Stimulated activated CD4-positive, alpha-beta T cell treated with anti-CD3 and anti-CD28 coated beads, TNF-alpha, amount 100 ng/mL, for 48 hours (primary cell): ENCODE measurements at regions not wholly inside any gene's neighbourhood (a gene's known extent, or its start where the extent isn't known, plus 50 kb on each side); places are given as distances from the start of the nearest gene placed in this dataset.

ENCODE experiments used
- DNase-seq, 3 donors: peaks; one replicate each; pipeline ENCODE4 v3.0.0-alpha.2; 2020; ENCODE audit warnings: low read depth in 3 of 3

DNA sequence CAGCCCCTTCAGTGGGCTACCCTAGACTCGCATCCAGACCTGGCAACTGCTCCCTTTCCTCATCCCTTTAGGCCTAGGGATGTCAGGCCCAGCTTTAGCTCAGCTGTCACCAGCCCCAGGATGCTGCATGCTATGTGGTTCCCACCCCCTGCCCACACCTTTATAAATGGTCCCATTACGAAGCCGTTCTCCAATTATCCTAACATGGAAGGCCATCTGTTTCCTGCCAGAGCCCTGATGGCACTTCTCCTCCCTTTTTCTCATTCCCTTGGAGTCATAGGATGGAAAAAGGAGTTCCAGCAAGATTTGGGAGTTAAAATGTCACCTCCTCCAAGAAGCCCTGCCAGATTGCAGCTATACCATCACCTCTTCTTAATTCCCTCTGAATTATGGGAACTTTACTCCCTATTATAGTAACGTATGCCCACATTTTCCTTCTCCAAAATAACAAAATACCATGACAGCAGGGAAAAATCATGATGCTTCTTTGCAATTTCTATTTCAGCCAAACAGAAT lies 205.0 kb upstream of the GRIK3 start:
- no peak for DNase-seq

DNA sequence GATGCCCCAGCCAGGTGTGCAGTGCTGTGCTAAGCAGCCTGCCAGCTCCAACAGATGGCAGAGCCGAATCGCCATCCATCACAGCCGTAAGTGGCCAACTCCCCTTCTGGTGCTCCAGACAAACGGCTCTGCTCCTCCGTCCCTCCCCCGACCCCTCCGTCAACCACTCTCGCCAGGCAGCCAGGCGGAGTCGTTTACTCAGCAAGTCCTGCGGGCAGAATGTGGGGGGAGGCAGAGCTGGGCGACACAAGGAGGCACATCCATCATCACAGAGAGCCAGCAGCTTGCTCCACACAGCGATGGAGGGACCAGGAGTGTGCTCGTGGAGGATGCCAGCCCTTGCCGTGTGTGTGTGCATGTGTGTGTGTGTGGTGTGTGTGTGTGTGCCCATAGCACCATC lies 206.6 kb upstream of the GRIK3 start:
- DNase-seq, result no peak

DNA sequence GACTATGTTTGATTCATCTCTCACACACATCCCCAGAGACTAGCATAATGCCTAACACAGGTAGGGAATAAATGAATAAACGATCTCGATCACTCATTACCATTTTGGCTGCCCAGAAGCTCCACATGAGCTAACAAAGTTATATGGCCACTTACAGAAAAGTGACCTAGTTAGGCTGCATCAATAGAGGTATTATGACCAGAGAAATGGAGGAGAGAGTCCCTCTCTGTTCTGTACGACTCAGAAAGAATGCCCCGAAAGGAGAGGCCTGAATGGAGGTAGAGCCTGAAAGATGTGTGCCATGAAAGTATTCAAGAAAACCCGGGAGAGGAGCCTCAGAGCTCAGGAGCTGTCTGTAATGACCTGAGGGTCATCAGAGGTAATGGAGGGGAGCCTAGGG lies 208.2 kb upstream of the GRIK3 start:
- no peak for DNase-seq

DNA sequence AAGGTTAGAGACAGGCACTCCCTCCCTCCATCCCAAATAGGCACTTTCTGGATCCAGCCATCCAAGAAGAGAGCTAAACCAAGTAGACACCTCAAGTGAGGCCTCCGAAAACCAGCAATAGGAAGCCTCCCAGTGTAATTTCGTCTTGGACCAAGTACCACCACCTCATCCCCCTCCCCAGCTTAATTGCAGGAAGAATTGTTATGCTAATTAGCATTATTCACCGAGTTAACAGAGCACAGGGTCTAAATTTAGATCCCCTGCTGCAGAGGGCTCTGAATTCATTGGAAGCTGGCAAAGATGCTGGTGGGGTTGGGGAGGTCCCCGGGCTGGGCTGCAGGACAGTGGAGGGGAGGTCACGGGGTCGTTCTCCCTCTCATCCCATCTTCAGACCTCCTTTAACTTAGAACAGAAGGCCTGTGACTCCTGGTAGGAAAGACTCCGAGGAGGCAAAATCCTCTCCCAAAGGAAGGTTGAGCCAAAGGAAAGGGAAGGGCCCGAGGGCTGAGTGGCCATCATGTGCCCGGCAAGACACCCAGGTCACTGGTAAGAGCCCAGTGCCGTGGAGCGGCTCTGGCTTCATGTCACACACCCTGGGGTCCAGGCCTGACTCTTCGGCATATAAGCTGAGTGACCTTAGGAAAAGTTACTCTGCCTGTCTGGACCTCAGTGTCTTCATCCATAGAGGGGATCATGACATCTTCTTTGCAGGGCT lies 209.2 kb upstream of the GRIK3 start:
- no peak for DNase-seq

DNA sequence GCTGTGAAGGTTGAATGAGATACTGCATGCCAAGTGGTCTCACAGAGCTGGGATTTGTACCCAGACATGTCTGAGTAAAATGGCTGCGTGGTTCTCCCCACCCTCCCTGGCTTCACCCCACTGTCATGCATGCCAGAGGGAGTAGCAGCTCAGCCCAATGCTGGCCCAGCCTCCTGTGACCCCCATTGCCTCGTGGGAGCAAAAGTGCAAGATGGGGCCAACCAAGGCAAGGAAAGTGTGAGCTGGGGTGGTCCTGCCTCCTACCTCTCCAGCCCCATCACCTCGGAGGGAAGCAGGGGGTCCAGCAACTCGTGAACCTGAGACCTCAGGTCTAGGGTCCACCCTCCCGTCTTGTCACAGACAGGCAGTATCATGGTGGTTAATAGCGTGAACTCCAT lies 209.8 kb upstream of the GRIK3 start:
- DNase-seq, result no peak

DNA sequence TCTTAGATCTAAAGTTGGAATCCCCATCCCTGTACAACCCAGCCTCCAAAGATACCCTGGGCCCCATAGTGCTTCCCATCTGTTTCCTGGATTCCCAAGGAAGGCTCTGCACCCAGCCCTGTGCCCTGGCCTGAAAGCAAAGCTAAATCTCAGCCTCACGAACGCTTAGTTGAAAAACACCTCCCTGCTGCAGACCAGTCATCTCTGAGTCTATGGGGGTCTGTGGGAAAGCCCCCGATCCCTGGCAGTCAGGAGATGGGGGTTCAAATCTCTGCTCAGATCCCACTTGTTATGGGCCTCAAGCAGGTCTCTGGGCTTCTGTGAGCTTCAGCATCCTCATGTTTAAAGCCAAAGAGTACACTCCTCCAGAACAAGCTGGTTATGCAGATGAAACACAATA lies 210.5 kb upstream of the GRIK3 start:
- no peak for DNase-seq

DNA sequence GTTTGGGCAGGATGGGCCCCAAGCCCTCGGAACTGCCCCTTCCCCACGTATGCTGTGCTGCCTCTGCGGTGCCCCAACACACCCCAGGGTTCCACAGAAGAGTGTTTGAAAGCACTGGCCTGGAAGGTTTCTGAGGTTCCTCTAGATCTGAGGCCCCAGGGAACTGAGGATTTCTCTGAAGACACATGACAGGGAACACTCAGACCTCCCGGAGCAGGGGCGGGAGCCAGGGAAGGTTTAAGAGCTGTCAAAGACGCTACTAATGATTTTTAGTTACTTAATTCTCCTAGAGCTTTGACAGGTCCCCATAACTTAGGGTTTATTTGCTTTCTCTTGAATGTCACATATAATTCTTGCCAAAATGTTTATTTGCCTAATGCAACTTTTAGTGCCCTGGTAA lies 212.3 kb upstream of the GRIK3 start:
- DNase-seq, result no peak

DNA sequence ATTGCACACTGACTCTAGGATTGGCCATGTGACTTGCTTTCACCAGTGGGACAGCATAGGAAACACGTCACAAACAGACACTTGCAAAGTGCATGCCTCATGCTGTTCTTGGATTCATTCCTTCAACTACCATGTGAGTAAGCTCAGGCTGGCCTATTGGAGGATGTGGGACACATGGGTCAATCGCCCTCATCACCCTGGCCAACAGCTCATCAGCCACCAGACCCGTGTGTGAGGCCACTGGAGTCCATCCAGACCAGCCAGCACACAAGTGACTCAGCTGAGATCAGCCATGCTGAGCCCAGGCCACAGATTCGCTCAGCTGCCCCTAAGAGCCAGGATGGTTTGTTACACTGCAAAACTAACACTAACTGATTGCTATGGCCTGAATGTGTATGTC lies 216.1 kb upstream of the GRIK3 start:
- no peak for DNase-seq

DNA sequence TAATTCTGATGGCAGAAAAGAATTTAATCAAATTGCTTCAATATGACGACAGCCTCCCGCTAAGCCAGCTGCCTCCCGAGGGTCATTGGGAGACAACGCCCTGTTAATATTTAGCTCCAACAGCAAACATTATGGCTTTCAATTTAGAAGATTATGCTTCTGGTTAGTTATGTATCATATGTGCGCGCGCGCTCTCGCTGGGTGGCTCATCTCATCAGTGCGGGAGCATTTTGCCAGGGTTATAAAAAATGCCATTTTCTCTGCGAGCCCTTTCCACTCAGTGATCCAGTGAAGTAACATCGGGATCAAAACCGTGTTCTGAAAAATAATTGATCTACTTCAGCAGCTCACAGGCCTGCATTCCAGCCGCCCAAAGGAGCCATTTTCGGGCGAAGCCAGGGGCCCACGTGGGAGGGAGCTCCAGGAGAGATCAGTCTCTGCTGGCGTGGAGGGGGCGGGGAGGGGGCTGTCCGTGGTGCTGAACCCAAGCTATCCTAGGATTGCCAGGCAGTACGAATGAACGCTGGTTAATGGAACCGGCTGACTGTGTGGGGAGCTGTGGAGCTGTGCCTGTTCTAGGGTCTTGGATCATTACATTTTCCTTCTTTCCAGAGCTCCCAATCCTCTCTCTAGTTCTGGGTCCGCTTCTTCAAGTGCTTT lies 219.1 kb upstream of the ZC3H12A start:
- peak in 1 of 3 donors; percentile 3 for DNase-seq

DNA sequence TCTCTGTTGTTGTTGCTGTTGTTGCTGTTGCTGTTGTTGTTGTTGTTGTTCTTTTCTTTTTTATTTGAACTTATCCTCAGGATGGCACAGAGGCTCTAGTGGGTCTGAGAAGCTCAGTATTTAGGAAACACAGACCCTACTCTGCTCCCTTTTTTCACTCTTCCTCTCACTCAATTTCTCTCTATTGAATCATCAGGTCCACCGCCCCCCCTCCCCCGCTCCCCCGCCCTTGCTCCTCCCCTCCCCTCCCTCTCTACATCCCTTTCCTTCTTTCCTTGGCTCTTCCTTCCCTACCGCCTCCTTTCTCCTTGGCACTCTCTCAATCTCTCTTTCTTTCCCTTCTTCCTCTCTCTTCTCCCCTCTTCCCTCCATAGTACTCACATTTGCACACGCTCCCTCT lies 218.5 kb upstream of the ZC3H12A start:
- DNase-seq, result no peak

DNA sequence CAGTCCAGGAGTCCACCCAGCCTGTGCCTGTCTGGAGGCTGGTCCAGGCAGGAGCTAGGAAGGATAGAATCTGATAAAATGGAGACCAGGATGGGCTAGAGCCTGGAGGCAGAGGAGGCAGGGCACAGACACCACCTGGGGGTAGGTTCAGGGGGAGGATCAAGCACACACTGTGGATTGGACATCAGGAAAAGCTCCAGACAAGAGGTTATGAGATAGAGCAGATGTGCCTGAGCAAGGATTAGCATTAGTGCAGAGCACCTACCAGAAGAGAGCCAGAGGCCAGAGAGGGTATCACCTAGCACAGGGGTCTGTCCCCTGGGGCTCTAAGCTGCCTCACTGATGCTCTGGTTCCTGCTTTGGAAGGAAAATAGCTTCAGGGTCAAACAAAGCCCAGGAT lies 216.7 kb upstream of the ZC3H12A start:
- DNase-seq, result no peak

DNA sequence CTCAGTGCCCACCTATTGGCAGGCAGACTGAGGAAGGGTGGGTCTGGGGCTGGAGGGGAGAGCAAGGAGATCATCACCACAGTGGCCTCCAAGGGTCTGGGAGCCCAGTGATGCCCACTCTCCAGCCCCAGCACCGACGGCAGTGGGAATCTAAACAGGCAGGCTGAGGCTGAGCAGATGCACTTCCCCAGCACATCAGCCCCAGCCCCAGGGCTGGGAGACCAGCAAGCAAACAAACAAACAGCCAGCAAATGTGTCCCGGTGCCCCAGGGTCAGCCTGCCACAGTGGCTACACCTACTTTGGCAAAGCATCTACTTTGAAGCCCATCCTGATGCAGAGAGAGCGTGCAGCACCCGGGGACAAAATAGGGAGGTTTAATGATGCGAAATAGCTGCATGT lies 216.3 kb upstream of the ZC3H12A start:
- no peak for DNase-seq

DNA sequence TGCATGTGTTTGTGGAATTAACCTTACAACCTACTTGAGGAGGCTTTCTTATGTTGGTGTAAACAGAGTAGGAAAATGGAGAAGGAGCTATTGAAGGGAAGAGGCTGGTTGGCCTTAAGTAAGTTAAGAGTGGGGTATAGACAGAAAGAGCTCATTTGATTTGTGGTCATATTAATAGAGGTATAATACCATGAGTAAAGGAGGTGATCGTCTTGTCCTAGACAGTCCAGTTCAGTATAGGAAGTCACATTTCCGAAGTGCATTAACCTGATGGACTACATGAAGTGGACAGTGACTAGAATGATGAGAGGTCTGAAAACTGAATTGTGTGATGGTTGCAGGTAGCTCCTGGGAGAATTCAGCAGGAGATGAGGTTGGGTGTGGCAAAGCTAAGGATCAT lies 215.4 kb upstream of the ZC3H12A start:
- no peak for DNase-seq

DNA sequence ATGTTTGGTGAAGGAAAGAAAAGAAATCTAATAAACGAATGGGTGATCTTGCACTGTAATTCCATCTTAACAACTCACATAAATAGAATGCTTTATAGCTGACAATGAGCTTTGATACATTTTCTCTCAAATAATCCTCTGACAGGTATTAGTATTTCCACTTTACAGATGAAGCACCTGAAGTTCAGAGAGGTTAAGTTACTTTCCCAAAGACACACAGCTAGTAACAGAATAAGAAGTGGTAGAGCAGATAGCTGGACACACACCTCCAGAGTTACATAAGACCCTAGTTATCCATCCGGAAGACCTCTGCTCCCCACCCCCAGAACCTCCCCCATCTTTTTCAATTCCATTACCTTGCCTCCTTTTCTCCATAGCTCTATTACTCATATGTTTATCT lies 213.3 kb upstream of the ZC3H12A start:
- no peak for DNase-seq

DNA sequence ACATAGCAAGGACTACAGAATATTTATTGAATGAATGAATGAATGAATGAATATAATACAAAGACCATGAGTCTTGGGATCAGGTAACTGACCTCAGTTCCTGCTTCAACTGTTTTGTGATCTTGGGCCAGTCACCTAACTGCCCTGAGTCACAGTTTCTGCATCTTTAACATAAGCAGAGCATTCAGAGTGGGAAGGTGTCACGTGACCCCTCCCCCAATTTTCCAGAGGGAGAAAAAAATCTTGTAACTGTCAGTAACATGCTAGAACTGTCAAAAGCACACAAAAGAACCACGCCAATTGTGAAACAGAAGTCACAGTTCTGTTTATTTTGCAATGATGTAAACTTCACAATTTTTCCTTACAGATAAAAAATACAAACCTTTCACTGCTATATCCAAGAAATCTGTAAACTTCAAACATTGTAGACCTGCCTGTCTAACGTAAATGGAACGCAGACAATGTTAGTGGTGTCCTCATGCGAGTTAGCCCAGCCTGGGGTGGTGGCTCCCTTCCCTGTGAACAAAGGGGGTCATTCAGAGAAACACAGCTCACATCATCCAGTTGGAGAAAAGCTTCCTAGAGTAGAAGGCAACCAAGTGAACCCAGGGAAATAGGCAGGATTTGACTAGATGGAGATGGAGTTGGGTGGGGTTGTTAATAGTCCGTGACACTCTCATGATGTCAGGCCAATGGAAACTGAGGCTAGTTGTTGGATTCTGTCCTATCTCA lies 211.8 kb upstream of the ZC3H12A start:
- no peak for DNase-seq

DNA sequence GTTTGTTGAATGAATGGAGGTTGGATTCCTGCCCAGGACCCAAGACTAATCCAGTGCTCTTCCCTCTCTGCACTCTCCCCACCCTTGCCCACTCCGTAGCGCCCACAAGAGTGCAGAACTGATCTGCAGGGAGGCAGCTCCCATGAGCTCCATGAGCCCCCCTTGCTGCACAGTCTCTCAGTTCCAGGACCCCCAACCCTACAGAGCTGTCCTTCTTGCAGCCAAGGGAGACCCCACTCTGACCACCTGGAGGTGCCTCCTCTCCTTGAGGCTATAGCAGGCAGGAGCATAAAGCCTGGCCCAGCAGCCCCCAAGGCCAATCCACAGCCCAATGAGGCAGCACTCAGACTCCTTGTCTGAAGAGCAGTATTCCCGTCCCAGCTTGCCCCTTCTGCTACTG lies 209.2 kb upstream of the ZC3H12A start:
- DNase-seq, result no peak

DNA sequence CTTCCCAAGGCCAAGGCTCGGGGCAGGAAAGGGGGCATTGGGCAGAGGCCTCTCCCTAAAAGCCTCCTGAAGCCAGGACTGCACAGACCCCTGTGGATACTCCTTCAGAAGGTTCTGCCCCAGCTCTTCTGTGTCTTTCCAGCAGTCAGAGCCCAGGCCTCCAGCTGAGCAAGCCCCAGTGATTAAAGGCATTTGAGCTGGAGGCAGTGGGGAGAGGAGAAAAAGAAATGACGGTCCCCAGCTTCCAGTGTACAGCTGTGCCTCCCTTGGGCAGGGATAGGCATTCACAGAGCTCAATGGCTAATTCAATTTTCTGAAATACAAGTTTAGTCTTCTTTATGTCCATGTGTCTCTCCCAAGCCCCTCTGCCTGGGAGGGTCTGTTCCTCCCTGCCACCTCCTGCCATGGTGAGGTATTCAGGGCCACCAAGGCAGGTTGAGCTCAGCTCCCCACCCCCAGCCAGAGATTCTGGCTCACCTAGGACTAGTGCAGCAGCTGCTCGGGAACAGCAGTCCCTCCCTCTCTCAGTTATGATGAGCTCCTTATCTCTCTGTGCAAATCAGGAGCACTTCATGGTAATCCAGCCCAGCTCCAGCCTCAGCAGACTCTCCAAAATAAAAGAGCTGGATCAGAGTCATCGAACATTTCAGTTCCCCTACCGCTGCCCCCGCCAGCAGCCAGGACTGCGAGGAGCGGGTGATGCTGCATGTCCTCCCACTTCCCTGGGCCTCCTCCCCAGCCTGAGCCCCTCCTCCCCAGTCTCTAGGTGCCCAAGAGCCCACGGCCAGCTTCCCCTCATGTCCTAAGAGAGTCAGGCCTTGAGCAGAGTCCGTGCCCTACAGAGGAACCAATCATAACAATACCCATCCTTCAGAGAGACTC lies 208.4 kb upstream of the ZC3H12A start:
- DNase-seq, result no peak

DNA sequence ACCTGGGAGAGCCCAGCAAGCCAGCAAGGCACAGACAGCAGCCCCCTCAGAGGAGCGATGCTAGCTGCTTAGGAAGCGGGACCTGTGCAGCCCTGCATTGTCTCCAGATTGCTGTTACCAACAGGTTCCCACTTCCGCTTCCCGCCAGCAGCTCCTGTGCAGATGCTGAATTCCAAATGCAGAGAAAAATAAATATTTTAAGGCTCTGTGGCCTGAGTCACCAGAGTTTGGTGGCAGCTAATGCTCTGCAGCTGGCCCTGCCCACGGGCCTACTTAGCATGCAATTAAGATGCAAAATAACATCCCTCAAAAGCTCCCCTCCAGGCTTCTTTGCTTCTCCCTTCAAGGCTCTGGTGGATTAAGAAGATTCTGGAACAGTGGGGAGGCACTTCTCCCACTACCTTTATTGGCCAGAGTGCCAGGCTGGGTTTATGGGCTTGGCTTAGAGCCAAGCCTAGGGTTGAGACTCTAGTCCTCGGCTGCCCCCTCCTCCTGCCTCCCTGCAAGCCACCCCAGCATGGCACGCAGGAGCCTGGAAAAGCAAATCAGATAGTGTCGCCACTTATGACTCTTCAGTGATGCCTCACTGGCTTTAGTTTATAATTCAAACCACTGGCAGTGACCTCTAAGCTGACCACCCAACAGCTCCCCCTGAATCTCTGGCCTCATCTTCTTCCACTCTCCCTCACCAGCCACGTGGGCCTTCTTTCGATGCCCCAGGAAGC lies 207.1 kb upstream of the ZC3H12A start:
- DNase-seq, result no peak

DNA sequence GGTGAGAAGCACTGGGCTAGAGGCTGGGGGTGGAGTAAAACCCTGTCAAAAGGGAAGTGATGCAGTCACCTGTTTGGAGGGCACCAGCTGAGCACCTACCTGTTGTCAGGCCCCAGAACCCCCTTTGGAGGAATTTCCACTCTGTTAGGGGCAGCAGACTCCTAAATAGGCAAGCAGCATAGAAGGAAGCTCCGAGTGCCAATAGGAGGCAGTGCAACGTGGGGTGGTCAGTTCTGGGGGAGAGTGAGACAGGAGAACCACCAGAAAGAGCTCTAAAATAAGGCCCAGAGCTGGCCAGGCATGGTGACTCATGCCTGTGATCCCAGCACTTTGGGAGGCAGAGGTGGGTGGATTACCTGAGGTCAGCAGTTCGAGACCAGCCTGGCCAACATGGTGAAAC lies 203.7 kb upstream of the ZC3H12A start:
- no peak for DNase-seq

DNA sequence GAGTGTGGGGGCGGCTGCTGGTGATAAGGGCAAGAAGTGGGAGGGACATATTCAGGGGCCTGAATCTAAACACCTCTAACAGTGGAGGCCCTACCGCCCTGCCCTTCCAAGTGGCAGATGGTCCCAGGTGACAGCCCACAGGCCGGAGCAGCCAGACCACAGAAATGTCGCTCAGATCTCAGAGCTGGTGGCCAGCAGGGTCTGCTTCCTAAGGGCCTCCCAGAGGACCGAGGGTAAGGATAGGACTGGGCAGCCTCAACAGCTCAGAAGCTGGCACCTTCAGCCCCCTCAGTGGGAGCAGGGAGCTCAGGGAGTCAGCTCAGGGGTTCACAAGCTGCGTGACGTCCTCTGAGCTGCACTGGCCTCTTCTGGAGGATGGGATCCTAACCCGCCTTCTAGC lies 201.8 kb upstream of the ZC3H12A start:
- DNase-seq, result no peak

DNA sequence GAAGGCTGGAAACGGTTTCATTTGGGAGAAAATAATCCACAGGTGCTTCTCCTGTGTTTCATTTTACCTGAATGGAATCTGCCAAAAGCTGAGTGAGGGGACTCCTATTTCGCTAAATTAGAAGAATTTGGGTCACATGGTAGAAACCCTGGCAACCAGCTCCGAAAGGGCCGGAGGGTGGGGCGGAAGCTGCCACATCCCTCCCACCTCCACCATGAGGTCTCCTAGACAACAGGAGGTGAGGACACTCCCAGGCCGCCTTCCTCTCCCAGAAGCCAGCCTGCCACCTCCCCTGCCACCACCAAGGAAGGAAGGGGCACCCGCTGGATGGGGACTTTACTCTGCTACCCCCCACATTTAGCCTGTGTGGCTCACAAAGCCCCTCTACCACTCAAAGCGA lies 199.9 kb upstream of the ZC3H12A start:
- DNase-seq, result no peak
